Right ventricle myocardium superior (tissue), 1 donor: ENCODE measurements at regions not wholly inside any gene's neighbourhood (a gene's known extent, or its start where the extent isn't known, plus 50 kb on each side); places are given as distances from the start of the nearest gene placed in this dataset.
A peak's percentile ranks its signal among the peaks of the same experiment; 100 is the strongest.

Source experiments
- ATAC-seq: fragments of 200-7000 bp; cut with Tn5 transposase; one replicate; pipeline ENCODE4 v1.9.1; 2020; ENCODE audit warnings: mild to moderate bottlenecking; ENCODE audit not compliant: poor library complexity
- DNase-seq: peaks from one replicate; pipeline ENCODE4 v3.0.0-alpha.2; 2020
- intact Hi-C: fragments of 100-400 bp; cut with DNase I; formaldehyde crosslinking; loops from one replicate; pipeline ENCODE4 v1.11.2; 2022
- donor health status: DM: no; HTN: yes; CAD: no; lungs with severe emphysema.

DNA sequence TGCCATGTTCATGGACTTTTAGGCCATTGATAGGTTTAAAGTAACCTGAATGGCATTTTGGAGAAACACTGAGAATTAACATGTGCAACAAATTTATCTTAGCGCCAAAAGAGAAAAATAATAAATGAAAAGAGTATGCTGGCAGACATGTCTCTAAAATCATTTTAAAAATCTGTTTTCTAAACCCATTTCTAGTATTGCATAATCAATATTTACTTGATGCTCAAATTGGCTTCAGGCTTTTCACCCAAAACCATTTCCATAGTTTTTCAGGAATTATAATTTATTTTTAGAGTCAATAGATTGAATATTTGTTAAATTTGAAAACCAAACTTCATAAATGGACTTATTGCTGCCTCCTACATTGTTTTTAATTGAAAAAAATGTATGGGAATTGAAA lies 423.0 kb downstream of the PLOD2 start:
- intact Hi-C loops, result no loop called here
- DNase-seq (no peak), ATAC-seq (no peak)

- no peak for DNase-seq
- intact Hi-C loops, result no loop called here
- ATAC-seq, result no peak
These were observed 421.1 kb downstream of the PLOD2 start for GRCh38 chr3:145739926-145740325.

DNA sequence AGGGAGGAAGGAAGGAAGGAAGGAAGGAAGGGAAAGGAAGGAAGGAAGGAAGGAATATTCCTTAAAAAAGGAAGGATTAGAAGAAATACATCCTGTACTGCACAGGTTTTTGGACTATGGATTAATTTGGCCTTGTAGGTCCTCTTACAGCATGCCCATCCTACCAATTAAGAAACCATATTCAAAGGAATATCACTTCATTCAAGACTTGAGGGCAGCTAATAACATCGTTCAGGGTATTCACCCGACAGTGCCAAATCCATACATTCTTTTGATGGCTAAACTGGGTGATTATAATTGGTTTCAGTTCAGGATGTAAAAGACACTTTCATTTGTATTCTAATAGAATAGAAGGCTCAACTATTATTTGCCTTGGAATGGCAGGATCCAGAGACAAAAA lies 410.3 kb downstream of the PLOD2 start:
- ATAC-seq (no peak), DNase-seq (no peak)
- intact Hi-C loops, result no loop called here

GRCh38 chr3:145752576-145752975 lies 408.4 kb downstream of the PLOD2 start:
- intact Hi-C loops, result no loop called here
- no peak for DNase-seq
- ATAC-seq, result no peak

DNA sequence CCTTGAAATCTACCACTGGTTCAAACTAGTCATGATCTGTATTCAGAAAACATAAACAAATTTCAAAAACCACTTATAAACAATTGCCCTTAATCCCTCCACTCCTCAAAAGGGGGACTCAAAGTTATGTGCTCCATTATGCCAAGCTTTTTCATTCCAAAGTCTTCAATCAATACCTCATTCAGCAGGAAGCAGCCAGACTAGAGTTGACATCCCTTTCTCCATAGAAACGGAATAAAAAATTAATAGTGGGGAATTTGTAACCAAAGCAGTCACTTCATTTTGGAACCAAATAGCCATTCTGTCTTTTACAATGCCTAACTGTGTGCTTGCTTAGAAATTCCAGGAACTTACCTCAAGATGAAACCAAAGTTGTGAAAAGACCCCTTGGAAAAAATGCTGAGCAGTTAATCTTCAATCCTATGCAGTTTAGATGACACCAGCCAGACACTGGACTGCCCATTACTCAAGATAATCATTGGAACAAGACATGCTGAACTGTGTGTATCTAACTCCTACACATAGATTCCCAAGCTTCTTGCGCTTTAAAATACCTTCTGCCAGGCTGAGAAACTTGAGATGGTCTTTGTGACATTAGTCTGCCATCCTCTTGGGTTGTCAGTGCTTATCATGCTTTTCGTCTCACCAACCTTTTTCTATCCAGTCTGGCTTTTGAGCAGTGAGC lies 406.2 kb downstream of the PLOD2 start:
- DNase-seq (no peak), ATAC-seq (no peak)
- intact Hi-C loops, result no loop called here

DNA sequence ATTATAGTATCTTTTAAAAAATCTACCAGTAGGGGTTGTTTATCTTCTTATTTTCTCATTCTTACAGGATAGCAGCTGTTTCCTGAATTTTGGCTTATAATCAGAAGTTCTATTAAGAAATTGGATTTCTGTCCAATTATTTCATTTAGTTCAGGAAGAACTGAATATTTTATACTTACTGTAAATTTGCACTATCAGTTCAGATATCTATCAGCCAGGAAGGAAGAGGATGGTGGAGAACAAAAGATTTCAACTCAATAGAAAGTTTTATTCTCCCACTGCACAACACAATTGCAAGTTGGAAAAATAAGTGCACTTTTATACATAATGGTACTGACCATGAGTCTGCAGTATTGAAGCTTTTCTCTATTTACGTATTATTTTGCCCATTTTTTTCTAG lies 400.9 kb downstream of the PLOD2 start:
- ATAC-seq (no peak), DNase-seq (no peak)
- intact Hi-C loops, result no loop called here

DNA sequence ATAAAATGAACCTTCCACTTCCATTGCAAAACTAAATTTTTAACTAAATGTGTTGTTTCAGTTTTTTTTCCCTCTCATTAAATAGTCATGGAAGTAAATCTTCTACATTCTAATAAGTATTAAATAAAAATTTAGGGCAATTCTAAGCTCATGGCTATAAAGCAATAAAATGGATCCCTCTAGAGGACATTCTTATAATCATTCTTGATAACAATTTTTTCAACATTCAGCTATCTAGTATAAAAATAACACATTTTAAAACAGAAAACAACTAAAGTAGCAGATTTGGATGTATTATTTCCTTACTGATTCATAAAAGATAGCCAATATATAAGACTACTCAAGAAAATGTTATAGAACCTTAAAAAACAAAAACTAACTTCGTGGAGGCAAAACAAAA lies 393.1 kb downstream of the PLOD2 start:
- intact Hi-C loops, result no loop called here
- DNase-seq (no peak), ATAC-seq (no peak)

DNA sequence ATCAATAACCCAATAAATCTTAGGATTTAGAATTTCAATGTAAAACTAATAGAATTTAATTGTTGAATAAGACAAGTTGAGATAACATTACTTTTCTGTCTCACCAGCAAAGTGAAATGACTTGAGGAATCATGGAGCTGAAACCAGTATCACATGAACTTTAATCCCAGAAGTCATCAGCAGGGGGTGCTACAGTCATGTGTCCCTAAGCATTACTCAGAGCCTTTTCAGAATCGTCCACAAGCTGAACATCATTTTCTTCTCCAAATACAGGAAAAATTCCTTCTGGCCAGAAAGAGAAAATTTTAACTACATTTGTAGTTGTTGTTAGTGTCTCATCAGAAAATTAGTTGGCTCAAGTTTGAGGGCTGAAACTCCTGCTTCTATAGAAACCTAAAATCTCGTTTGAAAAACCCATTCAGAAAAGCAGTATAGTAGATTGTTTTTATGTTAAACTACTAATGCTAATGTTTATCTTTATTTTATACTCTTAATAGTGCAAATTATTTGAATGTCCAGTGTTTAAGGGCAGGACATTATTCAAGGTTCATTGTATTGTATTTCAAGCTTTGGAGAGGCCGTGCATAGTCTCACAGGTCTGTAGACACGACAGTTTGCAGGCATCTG lies 384.1 kb downstream of the PLOD2 start:
- intact Hi-C loops, result no loop called here
- no peak for ATAC-seq
- no peak for DNase-seq

DNA sequence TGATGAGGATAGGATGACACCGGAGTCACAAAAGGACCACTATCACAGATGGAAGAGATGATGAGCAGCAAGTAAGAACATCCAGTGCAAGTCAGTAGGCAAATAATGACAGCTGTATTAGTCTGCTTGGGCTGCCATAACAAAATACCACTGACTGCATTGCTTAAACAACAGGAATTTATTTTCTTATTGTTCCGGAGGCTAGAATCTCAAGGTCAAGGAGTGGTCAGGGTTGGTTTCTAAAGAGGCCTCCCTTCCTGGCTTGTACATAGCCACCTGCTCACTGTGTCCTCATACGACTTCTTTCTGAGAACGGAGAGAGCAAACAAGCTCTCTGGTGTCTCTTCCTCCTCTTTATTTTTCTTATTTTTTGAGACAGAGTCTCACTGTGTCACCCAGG lies 380.7 kb downstream of the PLOD2 start:
- intact Hi-C loops, result no loop called here
- no peak for DNase-seq

DNA sequence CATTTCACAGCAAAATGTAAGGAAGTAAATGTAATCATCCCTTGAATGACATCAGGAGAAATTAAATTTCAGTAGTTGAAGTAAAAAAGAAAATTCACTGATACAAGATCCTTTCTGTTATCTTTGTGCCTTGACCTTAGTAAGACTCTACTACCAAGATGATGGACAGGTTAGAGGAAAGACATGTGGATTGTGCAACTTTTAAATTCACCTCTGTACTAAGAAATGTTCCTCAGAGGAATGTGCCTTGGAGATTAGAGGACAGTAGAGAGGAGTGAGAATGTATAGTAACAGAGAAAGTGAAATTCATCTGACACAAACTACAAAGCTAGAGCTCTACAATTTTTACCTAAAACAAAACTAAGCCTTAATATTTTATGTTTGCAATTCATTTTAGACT lies 375.3 kb downstream of the PLOD2 start:
- ATAC-seq, result no peak
- DNase-seq, result no peak
- intact Hi-C loops, result no loop called here

More for the DNA sequence above, 380.7 kb downstream of the PLOD2 start:
- ATAC-seq, result no peak

DNA sequence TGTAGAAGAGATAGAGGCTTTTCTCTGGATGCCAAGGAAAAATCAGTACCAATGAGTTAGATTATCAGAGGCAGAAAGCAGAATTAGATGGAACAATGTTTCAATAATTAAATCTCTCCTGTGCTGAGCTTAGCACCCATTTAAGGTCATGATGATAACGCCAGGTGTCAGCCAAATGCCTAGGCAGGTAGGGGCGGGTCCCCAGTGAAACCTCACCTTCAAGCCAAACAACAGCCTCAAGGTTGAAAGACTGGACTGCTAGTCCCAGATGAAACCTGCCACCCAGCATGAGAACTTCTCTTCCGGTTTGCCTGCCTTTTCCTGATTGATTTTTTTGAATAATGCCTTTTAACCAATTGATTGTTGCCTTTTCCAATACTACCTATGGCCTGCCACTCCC lies 363.0 kb downstream of the PLOD2 start:
- DNase-seq (no peak), ATAC-seq (no peak)
- intact Hi-C loops, result no loop called here

GRCh38 chr3:145798696-145799537 lies 362.1 kb downstream of the PLOD2 start:
- DNase-seq, result no peak
- intact Hi-C loops, result no loop called here
- no peak for ATAC-seq

DNA sequence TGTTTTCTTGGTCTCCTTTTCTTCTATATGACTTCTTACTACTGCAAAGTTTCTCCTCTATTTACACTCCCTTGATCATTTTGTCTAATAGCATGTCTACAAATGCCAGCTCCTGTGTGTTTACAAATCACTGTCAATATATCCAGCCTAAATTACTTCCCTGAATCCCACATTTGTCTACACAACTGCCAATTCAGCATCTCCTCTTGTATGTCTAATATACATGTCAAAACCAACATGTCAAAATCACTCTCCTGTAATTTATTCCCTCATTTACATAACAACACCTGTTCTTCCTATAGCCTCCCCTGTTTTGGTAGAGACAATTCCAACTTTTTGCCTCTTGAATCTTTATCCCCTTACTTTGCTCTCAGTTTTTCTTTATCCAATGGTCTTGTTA lies 359.3 kb downstream of the PLOD2 start:
- intact Hi-C loops, result no loop called here
- DNase-seq (no peak), ATAC-seq (no peak)

GRCh38 chr3:145807990-145808389 lies 353.0 kb downstream of the PLOD2 start:
- ATAC-seq, result peak; percentile 57
- peak; percentile 34 for DNase-seq
- intact Hi-C loops, result no loop called here

- DNase-seq (no peak), ATAC-seq (no peak)
- intact Hi-C loops, result no loop called here
These were observed 348.6 kb downstream of the PLOD2 start for GRCh38 chr3:145812391-145812790.

- DNase-seq, result no peak
- ATAC-seq, result no peak
- intact Hi-C loops, result no loop called here
These were observed 345.1 kb downstream of the PLOD2 start for GRCh38 chr3:145815707-145816413.

DNA sequence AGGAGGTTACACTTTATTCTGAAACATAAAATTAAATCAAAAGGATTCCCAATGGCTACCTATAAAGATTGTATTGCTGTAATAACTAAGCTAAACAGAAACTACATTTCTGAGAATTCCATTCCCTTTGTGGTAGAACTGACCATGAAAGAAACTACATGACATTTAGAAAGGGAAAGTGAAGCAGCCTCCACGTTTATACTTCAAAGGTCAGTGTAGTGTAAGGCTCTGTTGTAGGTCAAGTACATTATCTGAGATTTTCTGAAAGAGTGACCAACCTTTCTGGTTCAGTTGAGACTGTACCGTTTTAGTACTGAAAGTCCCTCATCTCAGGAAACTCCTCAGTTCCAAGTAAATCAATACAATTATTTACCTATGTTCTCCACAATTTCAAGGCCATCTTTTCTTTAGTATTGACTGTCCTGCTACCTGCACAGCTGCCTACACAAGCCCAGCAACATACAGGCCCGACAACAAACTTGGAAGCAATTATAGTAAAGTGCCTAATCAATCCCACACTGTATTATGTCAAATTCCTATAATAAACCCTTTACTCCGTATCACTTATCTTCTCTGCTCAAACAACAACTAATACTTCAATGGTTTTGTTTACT lies 343.0 kb downstream of the PLOD2 start:
- no peak for DNase-seq
- no peak for ATAC-seq
- intact Hi-C loops, result no loop called here

DNA sequence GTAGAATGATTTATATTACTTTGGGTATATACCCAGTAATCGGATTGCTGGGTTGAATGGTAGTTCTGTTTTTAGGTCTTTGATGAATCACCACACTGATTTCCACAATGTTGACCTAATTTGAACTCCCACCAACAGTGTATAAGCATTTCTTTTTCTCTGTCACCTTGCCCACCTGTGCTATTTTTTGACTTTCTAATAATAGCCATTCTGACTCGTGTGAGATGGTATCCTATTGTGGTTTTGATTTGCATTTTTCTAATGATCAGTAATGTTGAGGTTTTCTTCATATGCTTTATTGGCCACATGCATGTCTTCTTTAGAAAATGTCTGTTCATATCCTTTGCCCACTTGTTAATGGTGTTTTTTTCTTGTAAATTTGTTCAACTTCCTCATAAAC lies 340.8 kb downstream of the PLOD2 start:
- intact Hi-C loops, result no loop called here
- DNase-seq (no peak), ATAC-seq (no peak)

DNA sequence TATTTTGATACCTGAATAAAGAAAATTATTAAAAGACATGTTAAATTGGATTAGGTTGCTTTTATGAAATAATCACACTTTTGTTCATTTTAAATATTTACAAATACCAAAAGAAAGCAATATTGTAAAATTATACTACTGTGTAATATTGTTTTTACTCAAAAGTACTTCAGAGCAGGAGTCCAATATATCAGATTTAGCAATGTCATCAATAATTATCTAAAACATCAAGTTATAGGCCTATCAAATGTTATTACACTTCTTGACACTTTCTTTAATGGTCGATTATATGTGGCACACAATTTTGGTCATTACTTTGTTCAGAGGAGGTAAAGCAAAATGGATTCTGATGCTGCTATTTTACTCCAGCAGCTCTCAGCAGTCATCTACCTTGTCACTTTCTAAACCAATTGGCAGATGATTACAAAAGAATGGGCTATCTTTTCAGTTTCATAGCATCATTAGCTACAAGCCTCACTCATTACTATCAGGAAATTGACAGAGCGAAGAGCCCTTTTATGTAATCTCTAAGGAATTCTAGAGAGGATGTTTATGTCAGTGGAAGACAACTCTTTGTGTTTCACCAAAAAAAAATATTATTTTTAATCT lies 318.6 kb downstream of the PLOD2 start:
- ATAC-seq (no peak), DNase-seq (no peak)
- intact Hi-C loops, result no loop called here
